ENCODE measurements at regions not wholly inside any gene's neighbourhood (a gene's known extent, or its start where the extent isn't known, plus 50 kb on each side); places are given as distances from the start of the nearest gene placed in this dataset.
A peak's percentile ranks its signal among the peaks of the same experiment; 100 is the strongest.
"Not testable (repeated sequence)": the region's sequence is repeated elsewhere in the genome, so short reads cannot be mapped to it uniquely, and the experiment has no call there.

GRCh38 chr5:10886497-10886896 lies 125.5 kb upstream of the DAP start:
- Histone ChIP-seq H3K27me3 (ENCODE audit: control insufficient read depth, insufficient read depth, low read length) (no peaks in the 10 kb centered on the region), H3K4me3 (ENCODE audit: low read depth, low read length) (no peak overlapping the region), H3K36me3 (ENCODE audit: control insufficient read depth, insufficient read depth, low read length) (no peaks in the 10 kb centered on the region)
- TF ChIP-seq CTCF (IDR thresholded peaks at IDR 0.05; ENCODE audit: insufficient read depth, low read length, poor library complexity, severe bottlenecking), result no peak
- no peak for DNase-seq (ENCODE audit: low read depth)

GRCh38 chr5:10885026-10885425 lies 124.0 kb upstream of the DAP start:
- peak; percentile 66 for DNase-seq (ENCODE audit: low read depth)
- TF ChIP-seq CTCF (IDR thresholded peaks at IDR 0.05; ENCODE audit: insufficient read depth, low read length, poor library complexity, severe bottlenecking), result no peak
- Histone ChIP-seq H3K27me3 (ENCODE audit: control insufficient read depth, insufficient read depth, low read length) (no peaks in the 10 kb centered on the region), H3K4me3 (ENCODE audit: low read depth, low read length) (no peak overlapping the region), H3K36me3 (ENCODE audit: control insufficient read depth, insufficient read depth, low read length) (no peaks in the 10 kb centered on the region)

- H3K36me3 ChIP-seq (ENCODE audit: control insufficient read depth, insufficient read depth, low read length); DNase-seq (ENCODE audit: low read depth); H3K4me3 ChIP-seq (ENCODE audit: low read depth, low read length); H3K27me3 ChIP-seq (ENCODE audit: control insufficient read depth, insufficient read depth, low read length): not testable (repeated sequence)
These were observed 122.9 kb upstream of the DAP start for GRCh38 chr5:10883945-10884344.

GRCh38 chr5:10880934-10881333 lies 119.9 kb upstream of the DAP start:
- DNase-seq (ENCODE audit: low read depth), result no peak
- Histone ChIP-seq H3K4me3 (ENCODE audit: low read depth, low read length) (no peak overlapping the region), H3K27me3 (ENCODE audit: control insufficient read depth, insufficient read depth, low read length) (no peaks in the 10 kb centered on the region), H3K36me3 (ENCODE audit: control insufficient read depth, insufficient read depth, low read length) (no peaks in the 10 kb centered on the region)
- no peak for TF ChIP-seq CTCF (IDR thresholded peaks at IDR 0.05; ENCODE audit: insufficient read depth, low read length, poor library complexity, severe bottlenecking)

GRCh38 chr5:10876996-10877395 lies 116.0 kb upstream of the DAP start:
- H3K27me3 ChIP-seq (ENCODE audit: control insufficient read depth, insufficient read depth, low read length); DNase-seq (ENCODE audit: low read depth); H3K36me3 ChIP-seq (ENCODE audit: control insufficient read depth, insufficient read depth, low read length); H3K4me3 ChIP-seq (ENCODE audit: low read depth, low read length): not testable (repeated sequence)

- DNase-seq (ENCODE audit: low read depth), result no peak
- Histone ChIP-seq H3K27me3 (ENCODE audit: control insufficient read depth, insufficient read depth, low read length) (no peaks in the 10 kb centered on the region), H3K36me3 (ENCODE audit: control insufficient read depth, insufficient read depth, low read length) (no peaks in the 10 kb centered on the region), H3K4me3 (ENCODE audit: low read depth, low read length) (no peak overlapping the region)
- TF ChIP-seq CTCF (IDR thresholded peaks at IDR 0.05; ENCODE audit: insufficient read depth, low read length, poor library complexity, severe bottlenecking), result no peak
These were observed 115.1 kb upstream of the DAP start for GRCh38 chr5:10876006-10876744.

- H3K4me3 ChIP-seq (ENCODE audit: low read depth, low read length), result no peak overlapping the region
- no peak for DNase-seq (ENCODE audit: low read depth)
- TF ChIP-seq CTCF (IDR thresholded peaks at IDR 0.05; ENCODE audit: insufficient read depth, low read length, poor library complexity, severe bottlenecking), result no peak
- no peaks in the 10 kb centered on the region for H3K27me3 ChIP-seq (ENCODE audit: control insufficient read depth, insufficient read depth, low read length)
- no peaks in the 10 kb centered on the region for H3K36me3 ChIP-seq (ENCODE audit: control insufficient read depth, insufficient read depth, low read length)
These were observed 114.3 kb upstream of the DAP start for GRCh38 chr5:10875201-10875768.

All from kidney epithelial cell (primary cell).